CD4-positive, alpha-beta T cell treated with Interleukin-17A for 1 hour (primary cell): ENCODE measurements at regions not wholly inside any gene's neighbourhood (a gene's known extent, or its start where the extent isn't known, plus 50 kb on each side); places are given as distances from the start of the nearest gene placed in this dataset.

Experiments used
- DNase-seq: peaks from one replicate; pipeline ENCODE4 v3.0.0-alpha.2; 2020

DNA sequence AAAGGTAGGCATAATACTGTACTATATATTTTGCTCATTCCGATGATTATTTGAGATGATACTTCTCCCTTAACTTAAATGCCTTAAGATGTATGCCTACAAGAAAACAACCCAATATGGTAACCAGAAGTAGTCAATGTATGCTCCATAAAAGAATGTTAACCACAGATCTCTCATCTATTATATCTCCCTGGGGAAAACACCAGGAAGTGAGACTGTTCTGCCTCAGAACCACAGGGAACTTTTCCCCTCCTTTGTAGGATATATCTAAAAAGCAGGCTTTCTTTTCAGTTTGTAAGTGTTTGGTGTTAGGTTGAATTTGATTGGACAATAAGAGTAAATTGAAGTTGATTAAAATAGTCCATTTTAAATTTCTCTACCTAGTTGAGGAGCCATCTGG is 1160.5 kb upstream of the NXPH2 start:
- DNase-seq, result no peak

DNA sequence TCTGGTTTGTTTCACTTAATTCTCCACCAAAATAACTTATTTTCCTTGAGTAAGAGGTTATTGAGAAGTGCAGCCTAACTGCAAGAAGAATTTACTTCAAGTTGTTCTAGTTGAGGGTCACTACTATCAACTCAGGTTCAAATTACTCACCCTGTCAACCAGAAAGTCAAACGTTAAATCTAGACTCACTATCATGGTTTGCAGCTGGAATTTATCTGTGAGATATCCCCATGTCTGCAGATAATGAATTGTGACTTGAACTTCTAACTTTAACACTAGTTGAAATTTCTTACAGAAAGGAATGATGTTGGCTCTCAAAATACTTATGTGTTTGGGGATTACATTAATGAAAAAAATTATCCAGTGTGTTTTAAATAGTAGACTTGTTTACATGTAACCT is 1145.7 kb upstream of the NXPH2 start:
- no peak for DNase-seq

DNA sequence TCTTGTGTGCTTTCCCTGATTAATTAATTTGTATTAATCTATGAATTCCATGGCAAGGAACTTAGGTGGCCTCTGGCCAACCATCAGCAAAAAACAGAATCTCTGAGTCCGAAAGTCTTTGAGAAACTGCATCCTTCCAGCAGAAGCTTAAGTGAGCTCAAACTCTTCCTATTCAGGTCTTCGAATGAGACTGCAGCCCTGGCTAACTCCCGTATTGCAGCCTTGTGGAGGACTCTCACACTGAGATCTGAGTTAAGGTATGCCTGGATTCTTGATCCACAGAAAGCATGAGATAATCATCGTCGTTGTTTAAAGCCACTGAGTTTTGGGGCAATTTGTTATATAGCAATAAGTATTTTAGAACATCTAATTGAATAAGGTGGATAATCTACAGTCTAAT is 1143.9 kb upstream of the NXPH2 start:
- DNase-seq, result no peak

DNA sequence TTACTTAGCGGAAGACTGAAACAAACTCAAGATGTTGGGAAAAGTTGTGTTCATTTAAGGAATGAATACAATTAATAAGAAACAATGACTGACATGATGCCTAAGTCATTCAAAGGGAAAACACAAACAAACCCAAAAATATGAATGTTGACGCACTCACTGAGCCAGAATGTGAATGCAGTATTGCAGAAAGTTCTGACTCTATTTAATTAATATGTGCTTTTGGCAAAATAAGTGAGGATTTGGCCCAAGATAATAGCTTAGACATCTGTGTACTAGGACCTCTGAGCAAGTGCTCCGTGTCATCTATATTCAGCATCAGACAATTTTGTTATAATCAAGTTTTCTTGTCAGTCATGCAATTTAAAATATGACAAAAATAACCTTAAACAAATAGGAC is 1138.8 kb upstream of the NXPH2 start:
- DNase-seq, result no peak

DNA sequence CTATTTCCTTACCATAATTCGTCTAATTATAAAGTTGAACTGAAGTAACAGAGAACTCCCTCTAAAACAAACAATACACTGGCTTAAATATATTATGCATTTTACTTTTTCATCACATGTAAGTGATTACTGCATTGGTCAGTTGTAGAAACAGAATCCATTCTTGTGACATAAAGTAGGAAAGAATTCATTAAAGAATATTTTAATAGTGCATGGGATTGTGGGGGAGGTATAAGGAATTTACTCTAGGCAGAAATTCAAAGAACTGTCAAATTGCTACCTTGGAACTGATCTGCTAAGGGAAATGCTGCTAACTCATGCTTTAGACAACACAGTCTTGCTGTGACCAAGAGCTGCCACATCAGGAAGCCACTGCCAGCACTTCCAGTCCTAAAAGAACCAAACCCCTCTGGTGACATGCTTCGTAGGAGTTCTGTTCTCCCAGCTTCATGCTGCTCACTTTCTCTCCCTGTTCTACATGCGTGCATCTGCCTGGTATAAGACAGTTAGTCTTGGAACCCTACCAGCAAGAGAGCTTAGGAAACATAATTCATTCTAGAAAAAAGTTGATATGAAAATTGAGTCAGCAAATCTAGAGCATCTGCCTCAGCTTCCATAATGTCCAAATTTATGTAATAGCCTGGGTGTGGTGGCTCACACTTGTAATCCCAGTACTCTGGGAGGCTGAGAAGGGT is 1137.6 kb upstream of the NXPH2 start:
- DNase-seq, result no peak

DNA sequence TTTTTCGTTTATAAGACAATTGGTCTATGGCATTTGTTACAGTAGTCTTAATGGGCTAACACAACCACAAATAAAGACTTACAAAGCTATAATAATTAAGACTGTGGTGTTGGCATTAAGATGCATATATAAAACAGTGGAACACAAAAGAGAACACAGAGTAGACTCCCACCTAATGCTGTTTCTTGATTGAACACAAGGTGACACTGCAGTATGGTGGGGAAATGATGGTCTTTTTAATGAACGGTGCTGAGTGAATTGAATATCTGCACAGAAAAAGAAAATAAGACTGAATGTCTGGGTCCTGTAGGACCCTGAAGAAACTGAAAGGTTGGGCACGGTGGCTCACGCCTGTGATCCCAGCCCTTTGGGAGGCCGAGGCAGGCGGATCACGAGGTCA is 1136.6 kb upstream of the NXPH2 start:
- no peak for DNase-seq

DNA sequence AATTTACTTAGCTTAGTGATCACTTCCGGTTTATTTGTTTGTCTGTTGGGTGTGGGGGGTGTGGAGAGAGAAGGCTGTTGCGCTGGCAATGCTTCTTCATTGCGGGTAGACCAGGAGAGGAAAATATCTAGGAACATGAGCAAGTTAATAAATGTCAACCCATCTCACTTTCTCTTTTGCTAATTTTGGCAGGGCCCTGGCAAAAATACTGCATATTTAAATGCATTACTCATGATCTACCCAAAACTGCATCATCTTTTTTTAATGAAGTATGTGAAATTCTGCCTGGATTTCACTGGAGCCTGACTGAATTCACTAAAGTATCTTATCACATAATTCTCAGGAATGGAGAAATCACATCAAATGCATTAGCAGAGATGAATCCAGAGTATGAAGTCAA is 1131.0 kb upstream of the NXPH2 start:
- no peak for DNase-seq

DNA sequence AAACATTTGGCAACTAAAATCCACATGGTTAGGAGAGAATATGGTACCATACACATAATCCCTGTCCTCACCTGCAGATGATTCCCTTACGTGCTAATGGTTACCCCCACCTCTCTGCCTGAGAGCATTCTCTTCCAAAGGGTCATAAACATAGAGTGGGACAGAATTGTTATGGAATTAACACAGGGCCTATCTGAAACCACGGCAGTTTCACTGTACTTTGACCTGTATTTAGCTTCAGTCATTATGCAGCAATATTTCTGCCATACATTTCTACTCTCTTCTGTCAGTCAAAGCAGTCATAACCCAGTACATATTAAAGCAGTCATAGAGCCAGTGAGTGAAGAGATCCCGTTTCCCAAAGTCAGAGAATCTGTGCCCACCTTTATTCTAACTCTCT is 1128.9 kb upstream of the NXPH2 start:
- DNase-seq, result no peak

DNA sequence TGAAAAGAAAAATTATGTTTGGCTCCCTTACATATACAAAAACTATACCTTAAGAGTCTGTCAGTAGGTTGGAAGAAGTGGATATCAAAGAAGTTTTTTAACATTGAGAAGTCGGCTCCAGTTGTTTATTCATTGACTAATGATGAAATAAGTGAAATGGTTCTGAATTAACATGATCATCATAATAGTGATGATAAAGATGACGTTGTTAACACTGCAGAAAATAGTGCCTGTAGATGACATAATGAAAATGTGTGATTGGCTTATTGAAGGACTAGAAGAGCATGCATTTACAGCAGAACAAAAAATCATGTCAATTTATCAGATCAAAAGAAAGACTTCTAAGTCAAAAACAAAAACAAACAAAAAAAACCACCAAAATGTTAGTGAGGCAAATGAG is 1125.4 kb upstream of the NXPH2 start:
- DNase-seq, result no peak

DNA sequence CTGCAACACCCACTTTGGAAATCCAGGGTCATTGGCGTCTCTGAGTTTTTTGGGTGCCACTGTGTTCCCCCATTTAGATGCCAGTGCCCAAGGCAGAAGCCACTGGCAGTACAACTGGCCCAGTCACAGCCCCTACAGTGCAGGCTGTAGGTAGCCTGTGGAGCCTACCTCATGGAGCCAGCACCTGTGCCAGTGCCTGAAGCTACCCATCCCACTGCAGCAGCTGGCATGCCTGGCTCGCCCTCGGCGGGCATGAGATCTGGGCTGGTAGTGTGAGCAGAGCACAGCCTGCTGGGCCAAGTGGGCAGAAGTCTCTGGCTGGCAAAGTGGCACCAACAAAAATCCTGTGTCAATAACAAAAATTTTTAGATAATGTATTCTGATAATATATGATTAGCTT is 1111.4 kb upstream of the NXPH2 start:
- DNase-seq, result no peak

DNA sequence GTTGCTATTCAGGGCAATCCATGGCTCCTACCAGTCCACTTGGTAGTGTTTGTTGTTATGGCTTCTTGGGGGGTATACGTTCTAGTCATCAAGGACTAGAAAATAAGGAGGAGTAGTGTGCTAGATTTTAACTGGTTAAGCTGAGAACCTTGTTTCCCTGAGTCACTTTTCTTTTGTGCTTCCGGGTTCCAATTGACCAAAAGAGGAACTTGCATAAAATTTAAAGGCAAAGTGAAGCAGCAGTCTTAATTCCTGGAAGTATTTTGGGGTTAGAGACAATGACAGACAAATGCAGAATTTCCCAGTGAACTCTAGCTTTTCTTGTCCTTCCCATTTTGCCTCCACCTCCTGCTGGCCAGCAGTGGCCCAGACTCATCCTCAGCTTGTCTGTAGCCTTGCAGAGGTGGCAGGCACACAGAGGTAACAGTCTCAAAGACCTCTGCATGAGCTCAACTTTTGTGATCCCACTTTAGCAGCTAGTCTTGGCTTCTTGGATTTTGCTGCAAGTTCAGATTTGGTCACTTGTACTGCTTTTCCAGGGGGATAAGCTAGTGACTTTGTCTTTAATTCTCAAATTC is 1105.8 kb upstream of the NXPH2 start:
- no peak for DNase-seq

DNA sequence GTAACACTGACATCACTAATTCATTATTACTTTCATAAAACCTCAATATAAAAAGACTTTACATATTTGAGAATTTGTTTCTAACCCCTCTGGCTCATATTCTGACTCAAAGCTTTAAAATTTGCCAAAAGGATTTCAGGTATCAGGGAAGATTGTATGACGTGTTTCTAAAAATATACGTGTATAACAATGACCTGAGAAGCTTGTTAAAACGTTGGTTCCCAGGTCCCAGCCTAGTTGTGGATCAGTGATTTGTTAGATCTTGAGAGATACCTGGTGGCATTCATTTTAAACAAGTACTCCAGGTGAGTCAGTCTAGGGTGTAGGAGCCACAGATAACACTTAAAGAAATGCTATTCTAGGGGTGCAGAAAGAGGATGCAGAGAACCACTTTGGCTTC is 1096.8 kb upstream of the NXPH2 start:
- DNase-seq, result no peak

DNA sequence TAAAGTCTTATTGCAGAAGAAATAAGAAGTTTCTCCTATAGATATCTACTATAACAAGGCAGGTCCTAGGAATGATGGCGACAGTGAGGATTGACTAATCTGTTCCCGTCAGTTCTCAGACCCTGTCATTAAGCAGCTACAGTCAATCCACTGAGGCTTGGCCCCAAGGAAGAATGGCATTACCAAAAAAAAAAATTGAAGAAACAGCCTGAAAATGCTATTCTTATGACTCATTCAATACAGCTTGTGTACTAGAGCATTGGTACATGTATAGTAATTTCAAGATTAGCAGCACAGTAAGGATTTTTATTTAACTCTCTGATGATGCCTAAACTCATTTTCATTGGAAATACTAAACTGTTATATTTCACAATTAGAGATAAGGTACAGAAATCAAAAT is 1096.1 kb upstream of the NXPH2 start:
- DNase-seq, result no peak

DNA sequence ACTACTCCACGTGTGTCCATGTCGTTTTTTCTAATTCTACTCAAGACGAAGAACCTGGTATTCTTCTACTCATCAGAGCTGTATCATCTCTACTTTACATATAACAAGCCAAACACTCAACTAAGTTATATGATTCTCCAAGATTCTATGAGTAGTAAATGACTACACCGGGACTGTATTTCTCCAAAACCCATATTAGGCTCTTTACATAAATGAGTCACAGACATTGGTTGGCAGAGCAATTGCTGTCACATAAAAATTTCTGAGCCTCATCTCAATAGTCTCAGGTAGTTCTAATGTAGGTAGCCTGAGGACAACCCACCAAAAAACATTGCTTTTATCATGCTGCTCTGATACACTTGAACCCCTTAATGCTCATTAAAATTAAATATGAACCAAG is 1092.3 kb upstream of the NXPH2 start:
- DNase-seq, result no peak

DNA sequence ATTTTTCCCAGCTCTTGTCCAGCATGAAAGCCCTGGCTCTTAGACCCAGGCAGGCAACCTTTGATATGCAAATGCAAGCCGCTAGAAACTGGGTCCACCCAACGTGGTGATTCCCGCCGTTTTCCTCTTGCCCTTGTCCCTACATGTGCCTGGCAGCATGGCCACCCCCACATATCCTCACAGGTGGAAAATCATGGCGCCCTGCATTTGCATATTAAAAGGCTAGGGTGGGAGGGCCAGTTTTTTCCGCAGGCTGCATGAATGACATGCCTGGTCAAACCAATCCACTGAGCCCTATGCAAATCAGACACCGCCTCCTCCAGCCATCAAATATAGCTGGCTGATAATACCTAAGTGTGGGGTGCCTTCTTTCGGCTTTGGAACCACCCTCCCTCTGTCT is 1091.8 kb upstream of the NXPH2 start:
- no peak for DNase-seq

DNA sequence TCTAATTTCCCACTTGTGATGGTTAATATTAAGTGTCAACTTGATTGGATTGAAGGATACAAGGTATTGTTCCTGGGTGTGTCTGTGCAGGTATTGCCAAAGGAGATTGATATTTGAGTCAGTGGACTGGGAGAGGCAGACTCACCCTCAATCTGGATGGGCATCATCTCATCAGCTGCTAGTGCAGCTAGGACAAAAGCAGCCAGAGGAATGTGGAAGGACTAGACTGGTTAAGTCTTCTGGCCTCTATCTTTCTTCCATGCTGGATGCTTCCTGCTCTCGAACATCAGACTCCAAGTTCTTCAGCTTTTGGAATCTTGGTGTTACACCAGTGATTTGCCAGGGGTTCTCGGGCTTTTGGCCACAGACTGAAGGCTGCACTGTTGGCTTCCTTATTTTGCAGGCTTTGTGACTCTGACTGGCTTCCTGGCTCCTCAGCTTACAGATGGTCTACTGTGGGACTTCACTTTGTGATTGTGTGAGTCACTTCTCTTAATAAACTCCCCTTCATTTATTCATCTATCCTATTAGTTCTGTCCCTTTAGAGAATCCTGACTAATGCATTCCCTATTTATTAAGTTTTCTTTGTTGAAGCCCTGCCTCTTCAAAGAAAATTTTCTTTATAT is 1087.5 kb upstream of the NXPH2 start:
- DNase-seq, result no peak

DNA sequence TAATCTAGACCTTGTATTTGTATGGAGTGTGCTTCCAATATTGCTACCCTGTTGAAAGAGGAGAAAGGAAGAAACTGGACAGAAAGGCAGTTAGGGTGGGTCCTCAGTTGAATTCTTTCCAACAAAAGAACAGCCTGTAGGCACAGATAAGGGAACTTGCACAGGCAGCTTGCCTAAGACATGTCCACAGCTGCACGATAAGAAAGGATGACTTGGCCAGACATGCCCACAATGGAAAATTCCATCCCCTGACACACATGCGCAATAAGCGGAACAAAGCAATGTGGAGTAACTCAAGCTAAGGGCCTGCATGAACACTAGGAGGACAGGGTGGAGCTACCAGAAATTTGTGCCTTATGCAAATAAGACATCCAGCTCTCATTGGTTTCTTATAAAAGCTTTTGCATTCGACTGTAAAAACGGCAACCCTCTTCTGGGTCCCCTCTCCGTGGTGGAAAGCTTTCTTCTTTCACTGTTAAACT is 1084.7 kb upstream of the NXPH2 start:
- no peak for DNase-seq

DNA sequence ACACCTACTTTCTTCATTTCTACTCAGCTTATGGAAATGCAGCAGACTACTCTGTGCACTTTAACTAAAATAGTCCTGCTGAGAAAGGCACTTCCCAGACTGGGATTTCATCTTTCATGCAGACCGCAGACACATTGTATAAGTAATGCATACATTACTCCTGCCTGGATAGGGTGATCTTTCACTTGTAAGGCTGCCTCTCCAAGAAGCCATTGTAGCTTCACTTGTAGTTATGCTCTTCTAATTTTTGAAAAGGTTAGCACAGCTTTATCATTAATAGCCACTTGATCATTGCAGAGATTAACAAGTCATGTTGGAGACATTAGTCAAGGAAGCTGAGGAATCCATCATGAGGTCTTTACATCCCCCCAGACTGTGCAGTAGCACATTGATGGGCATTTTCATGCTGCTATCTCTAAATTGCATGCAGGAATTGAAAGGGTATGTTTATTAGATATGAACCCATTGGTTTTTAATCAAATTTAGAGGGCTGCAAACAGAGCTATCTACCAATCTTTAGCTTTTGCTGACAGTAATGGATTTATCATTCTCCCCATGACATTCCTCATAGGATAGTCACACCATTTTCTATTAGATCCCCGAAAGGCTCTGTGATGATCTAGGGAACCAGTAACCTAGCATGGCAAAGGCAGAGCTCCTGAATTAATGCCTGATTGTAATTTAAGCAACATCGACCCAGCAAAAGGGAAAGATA is 1074.7 kb upstream of the NXPH2 start:
- DNase-seq, result no peak

DNA sequence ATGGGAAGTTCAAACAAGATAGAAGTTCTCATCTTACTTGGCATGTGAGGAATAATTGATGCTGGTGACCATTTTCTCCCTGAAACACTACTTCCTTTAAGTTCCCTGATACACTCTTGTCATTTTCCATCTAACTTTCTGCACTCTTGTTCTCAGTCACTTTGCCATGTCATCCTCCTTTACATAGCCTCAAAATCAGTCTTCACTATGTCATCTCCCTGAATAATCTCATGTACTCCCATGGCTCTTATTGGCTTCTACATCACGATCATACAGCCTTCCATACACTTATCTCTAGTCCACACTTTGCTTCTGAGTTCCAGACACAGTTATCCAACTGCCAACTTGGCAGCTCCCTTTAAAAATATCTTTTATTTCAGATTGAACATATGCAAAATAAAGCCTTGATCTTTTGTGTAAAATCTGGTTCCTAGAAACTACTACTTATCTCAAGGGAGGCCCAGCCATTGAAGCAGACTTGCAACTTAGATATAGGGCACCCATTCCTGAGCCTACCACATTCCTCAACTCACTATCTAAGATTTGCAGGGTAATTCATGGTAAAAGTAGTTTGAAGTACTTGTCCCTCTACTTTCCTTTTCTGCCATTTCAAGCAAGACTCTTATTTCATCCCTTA is 1070.2 kb upstream of the NXPH2 start:
- DNase-seq, result no peak

DNA sequence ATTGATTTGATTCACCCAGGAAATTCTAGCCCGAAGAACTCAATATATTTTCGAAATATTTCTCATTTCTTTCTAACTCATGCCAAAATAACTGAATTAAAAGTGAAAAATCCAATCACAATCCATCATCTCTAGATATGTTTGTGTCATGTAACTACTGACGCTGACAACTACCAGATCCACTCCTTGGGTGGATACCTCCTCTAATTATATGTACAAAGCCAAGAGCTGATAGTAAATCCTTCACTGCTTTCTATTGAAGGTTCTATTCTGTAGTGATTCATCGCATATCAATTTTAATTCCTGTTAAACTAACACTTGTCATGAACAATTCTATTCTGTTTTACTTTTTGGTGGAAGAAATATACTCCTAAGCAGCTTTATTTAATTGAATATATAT is 1056.6 kb upstream of the NXPH2 start:
- no peak for DNase-seq

DNA sequence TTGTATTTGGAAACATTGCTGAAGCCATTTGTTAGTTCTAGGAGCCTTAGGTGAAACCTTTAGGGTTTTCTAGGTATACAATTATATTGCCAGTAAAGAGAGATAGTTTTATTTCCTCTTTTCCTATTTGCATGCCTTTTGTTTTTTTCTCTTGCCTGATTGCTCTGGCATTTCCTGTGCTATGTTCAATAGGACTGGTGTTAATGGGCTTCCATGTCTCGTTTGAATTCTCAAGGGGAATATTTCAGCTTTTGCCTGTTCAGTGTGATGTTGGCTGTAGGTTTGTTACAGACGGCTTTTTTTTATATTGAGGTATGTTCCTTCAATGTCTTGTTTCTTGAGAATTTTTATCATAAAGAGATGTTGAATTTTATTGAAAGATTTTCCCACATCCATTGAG is 1054.9 kb upstream of the NXPH2 start:
- DNase-seq, result no peak

DNA sequence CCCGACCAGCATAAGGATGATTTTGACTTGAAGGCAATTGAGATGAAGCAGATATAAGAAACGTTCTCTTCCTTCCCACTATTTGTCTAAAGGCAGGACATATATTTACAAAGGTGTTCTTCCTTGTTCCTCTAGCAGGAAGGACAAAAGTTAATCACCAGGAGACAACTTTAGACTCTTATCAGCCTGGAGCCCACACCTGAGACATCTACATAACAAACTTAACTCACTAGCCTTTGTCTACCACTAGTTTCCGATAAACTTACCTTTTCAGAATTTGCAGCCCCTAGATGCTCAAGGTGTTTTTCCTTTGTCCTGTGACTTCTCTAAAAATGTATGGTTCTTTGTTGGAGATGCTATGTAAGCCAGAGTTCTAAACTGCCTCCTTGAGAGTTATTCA is 1047.8 kb upstream of the NXPH2 start:
- no peak for DNase-seq

DNA sequence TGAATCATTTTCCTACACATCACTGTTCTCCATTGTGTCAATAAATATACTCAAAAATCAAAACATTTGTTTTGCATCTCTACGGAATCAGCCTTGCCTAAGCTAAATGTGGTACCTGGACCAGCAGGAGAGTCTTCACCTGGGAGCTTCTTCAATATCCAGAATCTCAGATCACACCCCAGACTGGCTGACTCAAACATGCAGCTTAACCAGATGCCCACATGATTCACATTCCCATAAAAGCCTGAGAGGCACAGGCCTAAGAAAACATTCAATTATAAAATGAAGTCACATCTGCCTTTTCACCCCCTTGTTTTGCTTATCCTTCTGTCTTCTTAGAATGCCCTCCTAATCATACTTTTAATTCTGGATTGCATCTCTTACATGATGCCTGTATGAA is 1045.5 kb upstream of the NXPH2 start:
- no peak for DNase-seq
